Kidney (tissue), 13 donors: ENCODE measurements at regions not wholly inside any gene's neighbourhood (a gene's known extent, or its start where the extent isn't known, plus 50 kb on each side); places are given as distances from the start of the nearest gene placed in this dataset.

Experiments used
- DNase-seq, 5 donors: peaks; one replicate each; pipeline ENCODE4 v3.0.0-alpha.2; 2013 to 2020
- FAIRE-seq: peaks from 2 replicates; lab custom pipeline; 2012; peaks lifted over from hg19 to GRCh38; lab: Jason Lieb, UNC
- H3K27ac ChIP-seq, 2 donors: one replicate each; pipeline ENCODE4 v1.7.0; 2013; ENCODE audit warnings: low read depth in 2 of 2, low read length in 2 of 2, inconsistent platforms in 1 of 2
- H3K27me3 ChIP-seq: one replicate; pipeline ENCODE4 v1.7.1; 2013; ENCODE audit warnings: low read length, inconsistent platforms; ENCODE audit not compliant: control insufficient read depth, insufficient read depth
- H3K36me3 ChIP-seq, 3 donors: one replicate each; pipeline versions ENCODE4 v1.7.0 to v1.7.1; 2013; ENCODE audit warnings: low read length in 3 of 3, control low read depth in 1 of 3, inconsistent platforms in 1 of 3; ENCODE audit not compliant: insufficient read depth in 3 of 3, control insufficient read depth in 2 of 3
- H3K4me1 ChIP-seq, 3 donors: one replicate each; pipeline versions ENCODE4 v1.7.0 to v1.7.1; 2013; ENCODE audit warnings: low read length in 3 of 3, inconsistent platforms in 1 of 3, low read depth in 1 of 3; ENCODE audit not compliant: control insufficient read depth in 2 of 3, insufficient read depth in 2 of 3
- H3K4me3 ChIP-seq, 3 donors: one replicate each; pipeline versions ENCODE4 v1.7.0 to v1.8.1; 2013; ENCODE audit warnings: low read length in 3 of 3, control low read depth in 1 of 3, inconsistent platforms in 1 of 3
- H3K9ac ChIP-seq, 3 donors: one replicate each; pipeline versions ENCODE4 v1.7.0 to v1.7.1; 2013; ENCODE audit warnings: low read length in 3 of 3, control low read depth in 1 of 3, inconsistent platforms in 1 of 3
- H3K9me3 ChIP-seq, 3 donors: one replicate each; pipeline versions ENCODE4 v1.7.0 to v1.7.1; 2013; ENCODE audit warnings: low read length in 3 of 3, control low read depth in 1 of 3, inconsistent platforms in 1 of 3; ENCODE audit not compliant: control insufficient read depth in 2 of 3, insufficient read depth in 1 of 3
- CTCF ChIP-seq: IDR thresholded peaks from 3 replicates; pipeline ENCODE4 v1.5.1; 2012; ENCODE audit warnings: mild to moderate bottlenecking, moderate library complexity, borderline replicate concordance; ENCODE audit not compliant: insufficient read depth; ENCODE audit errors: extremely low read depth
- intact Hi-C: fragments of 100-400 bp; cut with DNase I; formaldehyde crosslinking; loops from one replicate; pipeline ENCODE4 v1.11.1; 2022
- donor health status: control.
- donor health status: control.
- donor health status: control.
- donor health status: control.
- donor health status: control.
- donor health status: DM: yes; HTN: yes; CAD: no.
- donor health status: Normal renal cell carcinoma (clear cell type).

GRCh38 chr3:186467969-186468368 lies 76.2 kb downstream of the CRYGS start:
- no peak overlapping the region for H3K9ac ChIP-seq
- H3K4me1 ChIP-seq: no peaks in the 10 kb centered on the region
- no peak for TF ChIP-seq CTCF
- H3K27ac ChIP-seq: no peak overlapping the region
- H3K27me3 ChIP-seq: no peaks in the 10 kb centered on the region
- no peaks in the 10 kb centered on the region for H3K9me3 ChIP-seq
- H3K36me3 ChIP-seq: no peaks in the 10 kb centered on the region
- FAIRE-seq (no peak), DNase-seq (no peak)
- H3K4me3 ChIP-seq: no peak overlapping the region
- intact Hi-C loops: no loop called here

- no peaks in the 10 kb centered on the region for H3K36me3 ChIP-seq
- DNase-seq (no peak), FAIRE-seq (no peak)
- no peak overlapping the region for H3K27ac ChIP-seq
- H3K9me3 ChIP-seq: no peaks in the 10 kb centered on the region
- H3K27me3 ChIP-seq: no peaks in the 10 kb centered on the region
- H3K4me3 ChIP-seq: no peak overlapping the region
- intact Hi-C loops: no loop called here
- H3K9ac ChIP-seq: no peak overlapping the region
- H3K4me1 ChIP-seq: no peaks in the 10 kb centered on the region
- TF ChIP-seq CTCF: no peak
Measured at GRCh38 chr3:186466391-186466974, 77.7 kb downstream of the CRYGS start.

- no peaks in the 10 kb centered on the region for H3K27me3 ChIP-seq
- no peak overlapping the region for H3K27ac ChIP-seq
- H3K4me1 ChIP-seq: no peaks in the 10 kb centered on the region
- no peak overlapping the region for H3K4me3 ChIP-seq
- no peak for DNase-seq
- intact Hi-C loops: no loop called here
- FAIRE-seq: no peak
- H3K36me3 ChIP-seq: no peaks in the 10 kb centered on the region
- H3K9me3 ChIP-seq: no peaks in the 10 kb centered on the region
- H3K9ac ChIP-seq: no peak overlapping the region
- no peak for TF ChIP-seq CTCF
Measured at GRCh38 chr3:186465508-186465907, 78.7 kb downstream of the CRYGS start.
